Fibroblast of lung (primary cell): ENCODE measurements at regions not wholly inside any gene's neighbourhood (a gene's known extent, or its start where the extent isn't known, plus 50 kb on each side); places are given as distances from the start of the nearest gene placed in this dataset.

Source experiments
- DNase-seq, 2 donors: peaks; one replicate each; pipeline versions ENCODE4 v3.0.0 to v3.0.0-alpha.2; 2010; ENCODE audit warnings: low read depth in 2 of 2
- H2AFZ ChIP-seq: 2 replicates; pipeline ENCODE4 v1.5.1; 2012; ENCODE audit warnings: low read length, control low read depth, inconsistent platforms
- H3K27ac ChIP-seq: 2 replicates; pipeline ENCODE4 v1.5.1; 2011; ENCODE audit warnings: low read length, control low read depth; ENCODE audit not compliant: insufficient read depth
- H3K27me3 ChIP-seq: 2 replicates; pipeline ENCODE4 v1.5.1; 2011; ENCODE audit warnings: mild to moderate bottlenecking, low read length; ENCODE audit not compliant: control insufficient read depth, insufficient read depth
- H3K36me3 ChIP-seq: 2 replicates; pipeline ENCODE4 v1.5.1; 2011; ENCODE audit warnings: low read length; ENCODE audit not compliant: control insufficient read depth, insufficient read depth
- H3K4me1 ChIP-seq: 2 replicates; pipeline ENCODE4 v1.5.1; 2011; ENCODE audit warnings: low read length; ENCODE audit not compliant: control insufficient read depth, insufficient read depth; ENCODE audit errors: extremely low read depth
- H3K4me2 ChIP-seq: 2 replicates; pipeline ENCODE4 v1.5.1; 2011; ENCODE audit warnings: low read length, control low read depth; ENCODE audit not compliant: insufficient read depth; ENCODE audit errors: extremely low read depth
- H3K4me3 ChIP-seq, 4 experiments: fragments of 200-600 bp in 1 of 4; sonication (generic) in 1 of 4; replicated peaks in 1 of 4; 2 replicates each; pipeline ENCODE4 v1.5.1; 2011 to 2016; ENCODE audit warnings: low read length in 4 of 4, low read depth in 3 of 4, mild to moderate bottlenecking in 3 of 4, control low read depth in 2 of 4, inconsistent platforms in 1 of 4, mixed read lengths in 1 of 4; ENCODE audit not compliant: insufficient read depth in 1 of 4; ENCODE audit errors: control extremely low read depth in 1 of 4
- H3K79me2 ChIP-seq: 2 replicates; pipeline ENCODE4 v1.5.1; 2012; ENCODE audit warnings: mild to moderate bottlenecking, low read length, inconsistent platforms; ENCODE audit not compliant: control insufficient read depth, insufficient read depth
- H3K9ac ChIP-seq: 2 replicates; pipeline ENCODE4 v1.5.1; 2011; ENCODE audit warnings: mild to moderate bottlenecking, low read length, control low read depth; ENCODE audit not compliant: insufficient read depth
- H3K9me3 ChIP-seq: 2 replicates; pipeline ENCODE4 v1.5.1; 2012; ENCODE audit warnings: low read depth, low read length; ENCODE audit not compliant: control insufficient read depth, insufficient read depth
- H4K20me1 ChIP-seq: 2 replicates; pipeline ENCODE4 v1.5.1; 2011; ENCODE audit warnings: low read length; ENCODE audit not compliant: control insufficient read depth, insufficient read depth; ENCODE audit errors: extremely low read depth
- EZH2 ChIP-seq: IDR thresholded peaks from 2 replicates; pipeline ENCODE4 v1.5.1; 2012; ENCODE audit warnings: low read length, control low read depth, mild to moderate bottlenecking; ENCODE audit errors: missing control alignments
- TF ChIP-seq, protein P1 (sequence below), 2 donors: IDR thresholded peaks in 1 of 2; conservative IDR thresholded peaks in 1 of 2; 1 replicate in 1 of 2; 2 replicates in 1 of 2; pipeline ENCODE4 v1.5.1; 2011 to 2012; ENCODE audit warnings: low read length in 2 of 2, control low read depth in 1 of 2, inconsistent platforms in 1 of 2, low read depth in 1 of 2, mild to moderate bottlenecking in 1 of 2

DNA sequence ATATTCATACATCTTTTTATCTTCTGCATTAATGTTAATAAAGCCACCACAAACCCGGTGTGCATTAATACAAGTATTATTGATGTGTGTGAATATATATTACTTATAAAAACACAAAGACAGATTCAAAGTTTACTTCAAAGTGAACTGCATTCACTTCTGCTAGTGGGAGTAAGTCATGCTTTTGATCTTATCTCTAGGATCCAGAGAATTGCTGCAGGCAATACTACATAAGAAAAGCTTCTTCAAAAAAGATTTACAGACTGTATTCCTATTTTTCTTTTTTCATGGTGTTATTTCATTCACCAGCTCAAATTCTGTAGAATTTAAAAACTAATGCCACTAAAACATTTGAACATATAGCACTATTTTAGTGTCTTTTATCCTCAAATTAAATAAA is 87.5 kb upstream of the CBLB start:
- TF ChIP-seq, protein P1, sequence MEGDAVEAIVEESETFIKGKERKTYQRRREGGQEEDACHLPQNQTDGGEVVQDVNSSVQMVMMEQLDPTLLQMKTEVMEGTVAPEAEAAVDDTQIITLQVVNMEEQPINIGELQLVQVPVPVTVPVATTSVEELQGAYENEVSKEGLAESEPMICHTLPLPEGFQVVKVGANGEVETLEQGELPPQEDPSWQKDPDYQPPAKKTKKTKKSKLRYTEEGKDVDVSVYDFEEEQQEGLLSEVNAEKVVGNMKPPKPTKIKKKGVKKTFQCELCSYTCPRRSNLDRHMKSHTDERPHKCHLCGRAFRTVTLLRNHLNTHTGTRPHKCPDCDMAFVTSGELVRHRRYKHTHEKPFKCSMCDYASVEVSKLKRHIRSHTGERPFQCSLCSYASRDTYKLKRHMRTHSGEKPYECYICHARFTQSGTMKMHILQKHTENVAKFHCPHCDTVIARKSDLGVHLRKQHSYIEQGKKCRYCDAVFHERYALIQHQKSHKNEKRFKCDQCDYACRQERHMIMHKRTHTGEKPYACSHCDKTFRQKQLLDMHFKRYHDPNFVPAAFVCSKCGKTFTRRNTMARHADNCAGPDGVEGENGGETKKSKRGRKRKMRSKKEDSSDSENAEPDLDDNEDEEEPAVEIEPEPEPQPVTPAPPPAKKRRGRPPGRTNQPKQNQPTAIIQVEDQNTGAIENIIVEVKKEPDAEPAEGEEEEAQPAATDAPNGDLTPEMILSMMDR (conservative IDR thresholded peaks at IDR 0.05 in 1 of 2, IDR thresholded peaks at IDR 0.05 in 1 of 2; ENCODE audit: low read depth in 1 of 2, low read length in 2 of 2): no peak
- no peak for TF ChIP-seq EZH2
- H3K27me3 ChIP-seq: no peaks in the 10 kb centered on the region
- no peaks in the 10 kb centered on the region for H3K4me1 ChIP-seq
- H3K9me3 ChIP-seq: no peaks in the 10 kb centered on the region
- no peaks in the 10 kb centered on the region for H4K20me1 ChIP-seq
- H3K27ac ChIP-seq: no peak overlapping the region
- no peak overlapping the region for H3K9ac ChIP-seq
- no peak for DNase-seq
- H3K4me3 ChIP-seq: no peak overlapping the region
- H3K36me3 ChIP-seq: no peaks in the 10 kb centered on the region
- H3K79me2 ChIP-seq: no peaks in the 10 kb centered on the region
- H3K4me2 ChIP-seq: no peak overlapping the region
- H2AFZ ChIP-seq: no peak overlapping the region

DNA sequence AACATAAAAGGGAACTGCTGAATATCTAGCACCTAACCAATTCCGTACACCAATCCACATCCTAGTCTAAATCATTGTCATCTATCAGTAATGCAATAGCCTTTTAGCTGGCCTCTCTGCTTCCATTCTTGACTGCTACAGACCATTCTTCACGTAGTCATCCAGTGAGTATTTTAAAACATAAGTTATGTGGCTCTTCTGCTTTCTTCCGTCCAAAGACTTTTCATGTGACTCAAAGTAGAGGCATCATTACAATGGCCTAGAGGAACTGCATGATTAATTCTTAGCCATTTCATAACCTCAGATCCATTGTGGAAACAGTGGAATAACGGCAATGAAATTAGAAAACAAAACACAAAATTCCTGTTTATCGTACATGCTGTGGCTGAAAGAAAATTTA is 88.9 kb upstream of the CBLB start:
- Histone ChIP-seq H2AFZ (no peak overlapping the region), H3K4me3 (no peak overlapping the region), H3K79me2 (no peaks in the 10 kb centered on the region), H3K36me3 (no peaks in the 10 kb centered on the region), H3K9ac (no peak overlapping the region), H3K4me1 (no peaks in the 10 kb centered on the region), H4K20me1 (no peaks in the 10 kb centered on the region), H3K4me2 (no peak overlapping the region), H3K27ac (no peak overlapping the region), H3K9me3 (no peaks in the 10 kb centered on the region), H3K27me3 (no peaks in the 10 kb centered on the region)
- peak in 1 of 2 donors; percentile 88 for DNase-seq
- TF ChIP-seq, protein P1 (conservative IDR thresholded peaks at IDR 0.05 in 1 of 2, IDR thresholded peaks at IDR 0.05 in 1 of 2; ENCODE audit: low read depth in 1 of 2, low read length in 2 of 2): no peak

DNA sequence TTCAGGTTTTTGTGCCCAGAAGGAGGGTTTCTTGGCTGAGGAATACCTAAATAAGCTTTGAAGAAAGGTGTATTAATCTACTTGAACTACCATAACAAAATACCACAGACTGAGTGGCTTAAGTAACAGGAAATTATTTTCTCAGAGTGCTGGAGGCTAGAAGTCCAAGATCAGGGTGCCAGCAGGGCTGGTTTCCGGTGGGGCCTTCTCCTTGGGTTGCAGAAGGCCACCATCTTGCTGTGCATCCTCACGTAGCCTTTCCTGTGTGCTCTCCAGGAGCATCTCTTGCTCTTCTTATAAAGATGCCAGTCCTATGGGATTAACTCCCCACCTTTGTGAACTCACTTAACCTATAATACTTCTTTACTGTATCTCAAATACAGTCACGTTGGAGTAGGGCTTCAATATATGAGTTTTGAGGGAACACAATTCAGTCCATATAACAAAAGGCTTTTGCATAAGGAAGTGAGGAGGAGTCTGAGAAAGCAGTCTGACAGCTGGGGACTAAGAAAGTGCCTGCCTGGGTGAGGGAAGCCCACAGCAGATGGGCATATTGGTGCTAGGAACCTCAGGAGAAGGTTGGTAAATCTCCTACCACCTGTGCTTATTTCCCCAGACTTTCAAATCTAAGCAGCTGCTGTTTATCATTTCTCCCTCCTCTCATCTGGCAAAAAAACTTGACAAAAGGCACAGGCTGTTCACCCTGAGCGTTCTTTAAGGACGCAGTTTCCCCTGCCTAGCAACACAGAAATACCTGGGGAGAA is 89.6 kb upstream of the CBLB start:
- H3K4me2 ChIP-seq: no peak overlapping the region
- H4K20me1 ChIP-seq: no peaks in the 10 kb centered on the region
- no peak overlapping the region for H3K9ac ChIP-seq
- H3K79me2 ChIP-seq: no peaks in the 10 kb centered on the region
- no peak for DNase-seq
- H3K36me3 ChIP-seq: no peaks in the 10 kb centered on the region
- no peak overlapping the region for H2AFZ ChIP-seq
- no peak overlapping the region for H3K4me3 ChIP-seq
- H3K27ac ChIP-seq: no peak overlapping the region
- H3K27me3 ChIP-seq: no peaks in the 10 kb centered on the region
- no peaks in the 10 kb centered on the region for H3K9me3 ChIP-seq
- TF ChIP-seq, protein P1 (conservative IDR thresholded peaks at IDR 0.05 in 1 of 2, IDR thresholded peaks at IDR 0.05 in 1 of 2; ENCODE audit: low read depth in 1 of 2, low read length in 2 of 2): no peak
- no peak for TF ChIP-seq EZH2
- no peaks in the 10 kb centered on the region for H3K4me1 ChIP-seq
